BE2C (cell line): ENCODE measurements at regions not wholly inside any gene's neighbourhood (a gene's known extent, or its start where the extent isn't known, plus 50 kb on each side); places are given as distances from the start of the nearest gene placed in this dataset.

Source experiments
- DNase-seq: peaks from one replicate; pipeline ENCODE4 v3.0.0-alpha.2; 2020
- H3K27me3 ChIP-seq: fragments of 250-450 bp; sonication (Bioruptor Pico); 2 replicates; pipeline ENCODE4 v1.5.1; 2020; ENCODE audit warnings: mild to moderate bottlenecking
- H3K36me3 ChIP-seq: fragments of 250-450 bp; sonication (Bioruptor Pico); 2 replicates; pipeline ENCODE4 v1.5.1; 2020; ENCODE audit warnings: mild to moderate bottlenecking
- H3K4me1 ChIP-seq: fragments of 250-450 bp; sonication (Bioruptor Pico); 2 replicates; pipeline ENCODE4 v1.5.1; 2020
- H3K4me3 ChIP-seq: 2 replicates; pipeline ENCODE4 v1.5.1; 2011; ENCODE audit warnings: low read depth, low read length
- H3K9me3 ChIP-seq: fragments of 250-450 bp; sonication (Bioruptor Pico); 2 replicates; pipeline ENCODE4 v1.5.1; 2020
- CTCF ChIP-seq: IDR thresholded peaks from 2 replicates; pipeline ENCODE4 v1.5.1; 2012; ENCODE audit warnings: mild to moderate bottlenecking, low read depth, low read length

GRCh38 chr6:100987556-100987955 lies 106.4 kb upstream of the ASCC3 start:
- Histone ChIP-seq H3K36me3 (no peaks in the 10 kb centered on the region), H3K27me3 (no peaks in the 10 kb centered on the region), H3K9me3 (no peaks in the 10 kb centered on the region), H3K4me3 (no peak overlapping the region), H3K4me1 (no peaks in the 10 kb centered on the region)
- no peak for DNase-seq
- TF ChIP-seq CTCF, result no peak

- no peak for TF ChIP-seq CTCF
- no peaks in the 10 kb centered on the region for H3K9me3 ChIP-seq
- H3K4me1 ChIP-seq, result no peaks in the 10 kb centered on the region
- H3K27me3 ChIP-seq, result no peaks in the 10 kb centered on the region
- H3K4me3 ChIP-seq, result no peak overlapping the region
- no peak for DNase-seq
- no peaks in the 10 kb centered on the region for H3K36me3 ChIP-seq
Observed at GRCh38 chr6:100988391-100988984, 107.4 kb upstream of the ASCC3 start.

- no peaks in the 10 kb centered on the region for H3K27me3 ChIP-seq
- H3K9me3 ChIP-seq, result no peaks in the 10 kb centered on the region
- TF ChIP-seq CTCF, result no peak
- H3K4me3 ChIP-seq, result no peak overlapping the region
- no peak for DNase-seq
- H3K36me3 ChIP-seq, result no peaks in the 10 kb centered on the region
- H3K4me1 ChIP-seq, result no peaks in the 10 kb centered on the region
Observed at GRCh38 chr6:100990070-100990469, 108.9 kb upstream of the ASCC3 start.

- Histone ChIP-seq H3K4me3 (no peak overlapping the region), H3K36me3 (no peaks in the 10 kb centered on the region), H3K9me3 (no peaks in the 10 kb centered on the region), H3K4me1 (no peaks in the 10 kb centered on the region), H3K27me3 (peaks cover 2% of the 10 kb centered on the region; the same call in 1 of the 2 replicates)
- DNase-seq, result no peak
- no peak for TF ChIP-seq CTCF
Observed at GRCh38 chr6:100996409-100996808, 115.3 kb upstream of the ASCC3 start.

GRCh38 chr6:100998111-100998510 lies 117.0 kb upstream of the ASCC3 start:
- DNase-seq, result no peak
- Histone ChIP-seq H3K36me3 (no peaks in the 10 kb centered on the region), H3K4me1 (no peaks in the 10 kb centered on the region), H3K4me3 (no peak overlapping the region), H3K9me3 (no peaks in the 10 kb centered on the region), H3K27me3 (peaks cover 2% of the 10 kb centered on the region; the same call in 1 of the 2 replicates)
- no peak for TF ChIP-seq CTCF

- H3K36me3 ChIP-seq, result no peaks in the 10 kb centered on the region
- H3K4me1 ChIP-seq, result no peaks in the 10 kb centered on the region
- H3K9me3 ChIP-seq, result no peaks in the 10 kb centered on the region
- peaks cover 2% of the 10 kb centered on the region; the same call in 1 of the 2 replicates for H3K27me3 ChIP-seq
- H3K4me3 ChIP-seq, result no peak overlapping the region
- no peak for DNase-seq
- TF ChIP-seq CTCF, result no peak
Observed at GRCh38 chr6:100999034-100999597, 118.0 kb upstream of the ASCC3 start.
